SIG-M5 treated with dmso at 0.1 percent for 504 hours (cell line): ENCODE measurements at regions not wholly inside any gene's neighbourhood (a gene's known extent, or its start where the extent isn't known, plus 50 kb on each side); places are given as distances from the start of the nearest gene placed in this dataset.
"Not testable (repeated sequence)": the region's sequence is repeated elsewhere in the genome, so short reads cannot be mapped to it uniquely, and the experiment has no call there.

ENCODE experiments used
- DNase-seq: peaks from one replicate; lab custom pipeline; 2025; ENCODE audit not compliant: unreplicated experiment; lab: John Stamatoyannopoulos, UW

DNA sequence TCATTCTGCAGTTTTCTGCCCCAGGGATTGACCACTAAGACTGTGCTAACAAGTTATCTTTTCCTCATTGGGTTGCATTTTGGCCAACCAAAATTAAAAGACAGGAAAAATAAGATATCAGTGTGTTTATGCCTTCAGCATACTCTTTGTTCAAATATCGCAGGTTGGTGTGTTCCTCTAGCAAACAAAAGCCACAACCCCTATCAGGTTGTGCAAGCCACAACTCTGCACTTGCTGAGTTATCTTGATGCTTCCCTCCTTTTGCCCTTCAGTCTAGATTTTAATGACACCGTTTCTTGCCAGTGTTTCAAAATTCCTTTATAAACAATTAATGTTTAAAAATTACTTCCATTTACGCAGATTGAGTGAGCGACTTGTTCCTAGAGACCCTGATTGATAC is 1164.2 kb downstream of the NSUN3 start:
- DNase-seq, result no peak

DNA sequence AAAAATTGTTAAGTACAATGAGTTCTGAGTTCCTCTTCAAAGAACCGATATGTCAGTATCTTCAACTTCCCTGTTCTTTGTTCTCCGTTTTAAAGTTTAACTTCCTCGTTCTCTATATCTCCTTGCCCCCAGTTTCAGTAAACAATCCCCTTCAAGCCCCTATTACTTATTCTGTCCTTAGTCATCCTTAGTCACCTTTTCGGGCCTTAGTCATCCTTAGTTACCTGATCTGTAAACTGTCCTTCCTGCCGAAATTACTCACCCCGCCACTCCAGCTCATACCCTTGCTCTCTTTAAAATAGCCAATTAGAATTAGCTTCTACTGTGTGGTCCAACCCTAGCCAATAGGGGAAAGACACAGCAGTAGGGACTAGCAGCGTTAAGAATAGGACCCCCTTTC is 1165.6 kb downstream of the NSUN3 start:
- DNase-seq, result no peak

DNA sequence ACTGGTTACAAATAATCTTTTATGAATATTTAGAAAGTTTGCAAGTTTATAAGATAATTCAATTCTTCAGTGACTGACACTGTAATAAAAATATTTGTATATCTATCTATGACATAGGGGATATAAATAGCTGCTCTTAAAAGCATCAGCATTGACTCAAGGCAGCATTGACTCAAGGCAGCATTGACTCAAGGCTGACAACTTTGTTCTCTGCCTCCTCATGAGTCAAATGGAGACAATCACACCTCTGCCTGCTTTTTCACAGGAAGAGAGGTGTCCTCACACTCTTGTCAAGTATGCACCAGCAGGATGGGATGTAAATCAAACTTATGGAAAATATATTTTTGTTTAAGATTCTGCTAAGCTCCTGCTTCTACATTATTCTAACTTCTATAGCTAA is 1173.1 kb downstream of the NSUN3 start:
- DNase-seq, result no peak

DNA sequence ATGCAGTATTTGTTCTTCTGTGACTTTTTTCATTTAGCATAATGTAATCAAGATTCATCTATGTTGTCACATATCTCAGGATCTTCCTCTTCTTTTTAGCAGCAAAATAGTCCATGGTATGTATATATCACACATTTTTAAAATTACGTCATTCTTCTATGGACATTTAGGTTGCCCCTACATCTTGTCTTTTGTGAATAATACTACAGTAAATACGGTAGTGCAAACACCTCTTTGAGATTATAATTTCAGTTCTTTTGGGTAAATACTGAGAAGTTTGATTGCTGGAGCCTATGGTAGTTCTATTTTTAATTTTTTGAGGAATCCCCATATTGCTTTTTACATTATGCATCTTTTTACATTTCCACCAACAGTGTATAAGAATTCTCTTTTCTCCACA is 1174.9 kb downstream of the NSUN3 start:
- no peak for DNase-seq

DNA sequence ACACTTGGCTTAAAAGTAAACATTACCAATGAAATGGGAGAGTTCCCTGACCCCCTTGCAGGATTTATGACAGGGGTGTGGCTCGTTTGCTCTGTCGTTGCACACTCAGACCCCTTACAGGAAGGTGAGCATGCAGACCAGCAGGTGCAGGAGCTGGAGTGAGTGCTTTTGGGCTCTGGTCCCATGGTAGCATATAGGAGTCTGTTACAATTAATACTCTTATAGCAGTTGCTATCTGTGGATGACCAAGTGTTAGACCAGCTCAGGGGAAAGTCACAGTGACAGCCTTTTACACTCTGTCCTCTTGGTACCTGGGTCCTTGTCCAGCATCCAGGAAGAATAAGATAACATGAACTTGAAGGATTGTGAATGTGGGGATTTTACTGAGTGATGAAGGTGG is 1177.5 kb downstream of the NSUN3 start:
- no peak for DNase-seq

DNA sequence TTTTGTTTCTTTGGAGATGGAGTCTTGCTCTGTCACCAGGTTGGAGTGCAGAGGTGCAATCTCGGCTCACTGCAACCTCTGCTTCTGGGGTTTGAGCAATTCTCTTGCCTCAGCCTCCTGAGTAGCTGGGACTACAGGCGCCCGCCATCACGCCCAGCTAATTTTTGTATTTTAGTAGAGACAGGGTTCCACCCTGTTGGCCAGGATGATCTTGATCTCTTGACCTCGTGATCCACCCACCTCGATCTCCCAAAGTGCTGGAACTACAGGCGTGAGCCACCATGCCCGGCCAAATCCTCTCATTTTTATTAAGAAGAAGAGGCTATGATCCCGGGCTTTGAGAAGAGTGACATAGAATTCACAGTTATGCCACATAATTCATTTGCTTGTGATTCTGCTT is 1178.4 kb downstream of the NSUN3 start:
- DNase-seq, result not testable (repeated sequence)

DNA sequence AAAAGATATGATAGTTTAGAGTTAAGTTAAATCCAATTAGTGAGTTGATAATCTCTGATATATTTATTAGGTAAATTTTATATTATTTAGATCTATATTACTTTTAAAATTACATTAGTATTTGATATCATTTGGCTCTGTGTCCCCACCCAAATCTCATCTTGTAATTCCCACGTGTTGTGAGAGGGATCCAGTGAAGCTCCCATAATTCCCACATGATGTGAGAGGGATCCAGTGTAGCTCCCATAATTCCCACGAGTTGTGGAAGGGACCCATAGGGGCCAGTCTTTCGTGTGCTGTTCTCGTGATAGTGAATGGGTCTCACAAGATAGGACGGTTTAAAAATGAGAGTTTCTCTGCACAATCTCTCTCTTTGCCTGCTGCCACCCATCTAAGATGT is 1183.6 kb downstream of the NSUN3 start:
- no peak for DNase-seq

DNA sequence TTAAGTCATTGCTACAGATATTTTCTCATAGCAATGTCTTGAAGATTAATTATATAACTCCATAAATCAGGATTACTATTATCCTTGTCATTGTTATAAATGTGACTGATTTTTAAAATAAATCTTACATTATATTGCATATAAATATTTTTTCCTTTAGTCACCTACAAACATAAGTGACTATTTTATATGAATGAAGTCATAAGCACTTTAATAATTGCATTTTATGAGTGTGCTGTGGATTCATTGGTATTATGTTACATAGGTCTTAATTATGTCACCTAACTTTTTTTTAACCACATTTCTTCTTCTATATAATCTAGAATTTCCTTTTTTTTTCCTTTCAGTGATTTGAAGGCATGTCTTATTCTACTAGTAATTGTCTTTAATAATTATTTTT is 1191.2 kb downstream of the NSUN3 start:
- no peak for DNase-seq

DNA sequence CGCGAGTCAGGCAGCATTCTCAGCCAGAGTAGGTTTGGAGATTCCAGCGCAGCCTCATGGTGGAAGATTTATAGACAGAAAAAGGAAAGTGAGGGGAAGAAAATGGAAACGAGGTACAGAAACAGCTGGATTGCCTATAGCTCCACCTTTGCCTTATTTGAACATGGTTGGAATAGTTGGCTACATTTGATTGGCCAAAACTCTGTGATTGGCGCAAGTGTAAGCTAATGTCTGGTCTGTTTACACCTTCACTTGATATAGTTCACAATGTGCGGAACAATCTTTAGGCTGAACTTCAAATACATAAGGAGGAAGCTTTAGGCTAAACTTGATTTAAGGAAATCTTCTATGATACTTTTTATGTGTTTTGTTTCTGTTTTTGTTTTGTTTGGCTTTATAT is 1191.9 kb downstream of the NSUN3 start:
- no peak for DNase-seq

DNA sequence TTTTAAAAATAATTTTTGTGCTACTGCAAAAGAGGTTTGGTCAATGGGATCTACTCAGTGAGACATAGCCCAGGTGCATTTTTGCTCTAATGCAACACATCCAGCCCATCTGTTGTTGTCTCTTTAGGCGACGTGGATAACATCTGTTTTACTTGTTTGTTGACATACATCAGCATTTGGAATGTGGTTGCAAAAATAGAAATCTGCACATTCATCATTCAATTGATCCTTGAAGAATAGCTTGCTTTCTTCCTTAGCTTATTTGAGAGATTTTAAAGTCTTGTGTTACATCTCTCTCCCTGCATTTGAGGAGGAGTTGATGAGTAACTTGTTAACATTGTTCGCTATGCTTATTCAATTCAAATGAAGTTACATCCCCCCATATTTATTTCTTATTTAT is 1202.3 kb downstream of the NSUN3 start:
- no peak for DNase-seq

DNA sequence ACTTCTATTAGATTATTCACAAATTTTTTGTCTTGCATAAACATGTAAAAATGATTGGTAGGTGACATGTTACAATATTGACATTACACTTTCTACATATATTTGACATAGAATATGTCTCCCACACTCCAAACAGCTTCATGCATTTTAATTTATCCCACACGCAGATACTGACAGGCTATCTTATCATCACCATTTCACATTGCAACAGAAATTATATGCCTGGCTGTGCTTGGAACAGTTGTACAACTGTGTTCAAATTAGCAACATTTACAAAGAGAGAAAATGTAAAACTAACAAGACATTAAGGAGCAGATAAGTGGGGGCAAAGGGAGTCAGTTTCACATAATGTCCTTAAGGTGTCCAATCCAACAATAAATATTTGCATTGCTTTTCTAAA is 1208.5 kb downstream of the NSUN3 start:
- no peak for DNase-seq

DNA sequence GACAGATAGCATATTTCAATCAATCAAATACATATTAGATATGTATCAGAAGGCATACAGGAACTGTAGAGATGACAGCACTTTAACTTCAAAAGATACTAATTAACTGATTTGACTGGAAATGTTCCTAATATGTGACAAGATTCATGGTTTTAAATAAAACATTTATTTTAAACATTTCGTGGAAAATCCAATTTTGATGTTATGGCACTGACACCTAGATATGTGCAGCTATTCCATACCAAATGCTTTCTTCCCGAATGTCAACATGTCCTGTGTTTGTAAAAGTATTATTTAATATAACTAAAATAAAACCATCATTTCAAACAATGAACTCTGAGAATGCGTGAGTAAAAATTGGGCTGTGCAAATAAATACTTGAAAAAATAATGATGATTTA is 1209.3 kb downstream of the NSUN3 start:
- DNase-seq, result no peak

DNA sequence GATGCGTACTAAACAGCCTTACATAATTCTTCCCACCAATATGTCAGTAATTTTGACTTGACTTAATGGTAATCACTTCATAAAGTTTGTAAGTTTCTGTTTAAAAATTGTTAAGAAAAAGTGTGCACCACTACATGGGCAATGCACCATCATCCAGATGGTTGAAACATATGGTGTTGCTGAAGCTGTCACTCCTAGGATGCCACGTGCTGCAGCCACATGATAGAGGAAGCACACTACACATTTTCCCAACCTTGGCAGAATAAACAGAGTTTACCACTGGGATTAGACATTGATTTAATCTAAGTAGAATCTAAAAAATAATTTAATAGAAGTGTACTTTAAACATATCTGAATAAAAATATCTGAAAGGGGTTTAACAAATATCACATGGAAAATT is 1209.9 kb downstream of the NSUN3 start:
- DNase-seq, result no peak

DNA sequence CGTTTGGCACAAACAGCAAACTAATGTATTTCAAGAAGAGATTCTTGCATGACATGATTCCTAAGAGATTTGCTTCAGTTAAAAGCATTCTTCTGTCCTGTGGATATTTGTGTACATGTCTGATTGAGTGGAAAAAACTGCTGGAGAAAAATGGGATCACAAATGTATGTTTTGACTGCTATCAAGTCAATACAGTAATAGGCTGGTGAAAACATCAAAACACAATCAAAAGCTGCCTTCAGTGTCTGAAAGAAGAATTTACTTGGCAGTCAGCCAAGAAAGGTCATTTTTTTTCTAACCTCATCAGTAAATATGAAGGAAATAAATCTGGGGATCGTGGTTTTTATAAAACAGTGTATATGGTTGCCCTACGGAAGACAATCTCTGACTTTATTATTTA is 1214.8 kb downstream of the NSUN3 start:
- no peak for DNase-seq

DNA sequence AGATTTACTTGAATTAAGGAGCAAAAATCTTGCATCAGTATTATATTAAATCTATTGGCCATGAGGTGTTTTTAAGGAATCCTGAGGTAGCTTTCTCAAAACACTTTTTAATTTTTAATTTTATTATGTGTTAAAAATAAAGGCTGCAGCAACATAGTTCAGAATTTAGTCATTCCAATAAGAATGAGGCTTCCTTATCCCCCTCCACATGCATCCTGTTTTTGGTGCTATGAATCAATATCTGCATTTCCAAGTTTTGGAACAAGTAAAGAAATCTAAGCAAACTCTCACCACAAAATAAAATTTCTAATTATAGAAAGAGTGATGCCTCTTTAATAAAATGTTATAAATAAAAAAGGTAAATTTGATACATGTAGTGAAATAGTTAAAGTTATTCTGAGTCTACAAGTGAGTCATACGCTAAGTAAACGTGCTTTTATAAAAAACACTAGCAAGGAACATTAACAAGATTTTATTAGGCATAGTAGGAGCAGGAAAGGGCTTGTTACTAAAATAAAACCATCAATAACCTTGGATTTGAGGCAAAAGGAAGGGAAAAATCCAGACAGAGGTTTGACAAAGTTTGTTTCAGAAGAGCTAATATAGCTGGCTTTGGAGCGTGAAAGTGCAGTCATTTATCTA is 1218.0 kb downstream of the NSUN3 start:
- peak; percentile 0 for DNase-seq

DNA sequence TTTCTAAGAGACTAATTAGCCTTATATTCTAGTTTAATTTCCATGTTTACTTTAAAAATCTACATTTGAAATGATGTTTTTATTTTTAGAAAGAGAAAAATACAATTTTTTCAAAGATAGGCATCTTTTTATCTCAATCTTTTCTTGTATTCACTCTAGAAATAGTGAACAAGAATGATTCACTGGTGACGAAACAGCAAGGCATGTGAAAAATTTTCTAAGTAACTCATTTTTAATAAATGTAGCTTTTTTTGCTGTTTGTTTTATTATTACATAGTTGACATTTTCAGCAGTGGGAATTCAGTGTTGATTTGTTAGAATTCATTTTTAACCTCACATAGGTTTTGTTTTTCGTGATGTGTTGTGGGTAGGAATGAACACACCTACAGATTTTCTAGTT is 1226.4 kb downstream of the NSUN3 start:
- DNase-seq, result no peak

DNA sequence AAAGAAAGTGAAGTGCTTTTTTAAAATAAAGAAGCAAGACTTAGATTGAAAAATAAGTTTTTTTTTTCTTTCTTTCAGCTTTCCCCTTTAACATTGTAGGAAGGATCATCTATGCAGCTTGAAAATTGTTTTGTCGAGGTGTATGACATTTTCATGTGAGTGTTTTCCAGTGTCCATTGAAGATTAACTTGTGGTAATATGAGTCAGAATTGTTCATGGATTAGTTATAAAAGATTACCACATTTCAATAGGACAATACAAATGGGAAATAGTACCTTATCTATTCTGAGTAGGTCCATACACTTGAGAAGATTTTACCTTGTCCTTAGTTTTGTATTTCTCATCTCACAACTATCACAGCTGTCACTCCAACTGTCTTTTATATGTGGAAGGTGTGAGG is 1234.7 kb downstream of the NSUN3 start:
- DNase-seq, result no peak

DNA sequence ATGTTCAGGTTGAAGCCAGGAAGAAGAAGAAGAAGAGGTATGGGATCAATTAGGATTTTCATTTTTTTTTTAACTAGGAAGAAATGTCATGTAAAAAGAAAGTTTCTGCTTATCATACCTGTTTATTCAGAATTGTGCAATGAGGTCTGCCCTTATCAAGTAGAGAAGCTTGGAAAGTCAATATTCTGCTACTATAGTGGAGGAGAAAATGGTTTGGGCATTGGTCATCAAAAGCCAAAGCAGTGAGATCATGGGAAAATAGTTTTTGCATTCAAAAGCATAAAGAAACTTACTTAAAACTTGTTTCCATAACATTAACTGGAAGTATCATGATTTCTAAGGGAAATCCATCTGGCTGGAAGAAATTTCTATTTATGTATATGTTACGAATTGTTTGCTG is 1239.2 kb downstream of the NSUN3 start:
- no peak for DNase-seq

DNA sequence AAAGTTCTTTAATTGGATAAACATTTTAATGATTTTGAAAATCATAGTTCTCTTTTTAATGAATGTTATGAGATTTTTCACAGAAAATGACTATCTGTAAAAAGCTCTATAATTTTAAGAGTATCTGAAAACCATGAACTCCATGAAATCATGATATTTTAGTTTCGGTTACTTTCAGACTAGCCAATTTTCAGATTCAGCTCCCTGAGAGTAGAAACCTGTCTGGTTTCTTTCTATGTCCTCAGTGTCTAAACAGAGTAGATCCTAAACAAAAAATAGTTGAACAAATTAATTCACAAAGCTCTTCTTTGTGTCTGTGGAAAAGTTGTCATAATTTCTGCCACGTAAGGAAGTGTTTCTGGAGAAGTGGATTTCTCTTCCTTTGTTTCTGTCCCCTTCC is 1247.7 kb downstream of the NSUN3 start:
- DNase-seq, result no peak

DNA sequence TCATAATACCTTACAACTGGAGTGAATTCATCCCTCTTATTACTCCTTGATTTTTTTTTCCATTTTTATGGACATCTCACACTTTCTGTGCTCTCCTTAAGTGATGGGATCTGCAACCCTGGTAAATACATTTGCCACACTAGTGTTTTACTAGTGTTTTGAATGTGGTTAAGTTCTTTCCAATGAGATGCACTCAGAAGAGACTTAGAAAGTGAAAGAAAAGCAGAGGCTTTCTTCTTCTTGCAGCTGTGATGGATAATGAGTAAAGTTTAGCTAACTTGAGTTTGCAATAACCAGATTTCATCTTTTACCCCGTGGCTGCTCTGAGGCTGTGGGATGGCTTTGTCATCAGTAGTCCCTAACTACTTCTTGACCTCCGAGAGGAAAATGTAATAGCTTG is 1248.4 kb downstream of the NSUN3 start:
- no peak for DNase-seq

DNA sequence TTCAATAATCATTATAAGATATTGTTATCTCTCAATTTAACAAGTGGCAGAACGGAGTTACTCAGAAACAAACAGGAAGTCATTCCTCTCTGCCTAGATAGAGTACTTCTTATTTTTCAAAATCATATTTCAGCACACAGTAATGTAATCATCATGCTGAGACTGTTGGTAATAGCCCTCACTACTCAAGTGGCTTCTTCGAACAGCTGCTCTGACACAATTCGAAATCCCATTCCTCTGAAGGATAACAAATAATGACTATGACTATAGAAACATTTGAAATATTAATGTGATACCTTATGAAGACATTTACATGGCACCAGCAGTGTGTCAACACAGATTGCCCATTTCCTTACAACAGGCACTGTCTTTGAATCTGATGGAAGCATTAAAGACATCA is 1249.8 kb downstream of the NSUN3 start:
- DNase-seq, result no peak

DNA sequence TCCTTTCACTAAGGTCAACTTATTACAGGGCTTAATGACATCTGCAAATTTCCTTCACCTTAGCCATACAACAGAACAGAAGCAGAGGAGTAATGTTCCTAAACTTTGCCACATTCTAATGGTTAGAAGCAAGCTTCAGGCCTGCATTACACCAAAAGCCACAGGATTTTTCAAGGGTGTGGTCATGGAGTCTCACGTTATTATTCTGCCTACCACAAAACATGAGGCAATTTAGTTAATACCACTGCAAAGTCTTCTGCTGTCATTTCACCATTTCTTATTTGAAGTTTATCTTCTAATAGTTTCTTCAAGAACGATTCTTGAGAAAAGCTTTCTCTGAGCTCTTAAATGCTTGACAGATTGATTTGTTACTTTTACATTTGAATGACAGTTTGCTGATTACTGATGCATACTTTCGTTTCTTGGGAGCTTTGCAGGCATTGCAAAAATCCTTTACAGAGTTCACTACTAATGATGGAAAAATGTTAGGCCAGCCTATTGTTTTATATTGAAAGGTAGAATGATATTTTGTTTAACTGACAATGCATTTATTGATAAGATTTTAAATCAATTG is 1257.1 kb downstream of the NSUN3 start:
- no peak for DNase-seq

DNA sequence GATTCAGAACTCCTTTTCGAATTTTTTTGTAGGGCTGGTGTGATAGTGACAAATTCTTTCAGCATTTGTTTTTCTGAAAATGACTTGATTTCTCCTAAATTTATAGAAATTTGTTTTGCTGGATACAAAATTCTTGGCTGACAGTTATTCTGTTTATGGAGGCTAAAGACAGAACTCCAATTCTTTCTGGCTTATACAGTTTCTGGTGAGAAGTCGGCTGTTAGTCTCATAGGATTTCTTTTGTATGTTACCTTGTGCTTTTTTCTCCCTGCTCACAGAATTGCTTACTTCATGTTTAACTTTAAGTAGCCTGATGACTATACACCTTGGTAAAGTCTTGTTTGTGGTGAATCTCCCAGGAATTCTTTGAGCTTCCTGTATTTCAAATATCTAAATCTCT is 1264.6 kb downstream of the NSUN3 start:
- no peak for DNase-seq
